PC-9 (cell line): ENCODE measurements at regions not wholly inside any gene's neighbourhood (a gene's known extent, or its start where the extent isn't known, plus 50 kb on each side); places are given as distances from the start of the nearest gene placed in this dataset.

Experiments
- BruUV-seq: library from RNA; stranded (reverse); fragments of 400-500 nt; replicated peaks from 2 replicates; lab custom pipeline; 2021; lab: Mats Ljungman, UMichigan
- CTCF ChIA-PET: fragments of 300-600 bp; sonication (Branson Sonifier 250); formaldehyde crosslinking; loops from one replicate; lab custom pipeline; 2022; ENCODE audit warnings: antibody characterized with exemption; lab: Charles Lee
- POLR2A ChIA-PET: fragments of 300-600 bp; sonication (Branson Sonifier 250); formaldehyde crosslinking; loops from one replicate; lab custom pipeline; 2022; ENCODE audit warnings: antibody characterized with exemption; ENCODE audit not compliant: unreplicated experiment; lab: Charles Lee
- DNase-seq, 2 experiments: peaks; one replicate each; pipeline versions ENCODE4 v3.0.0 to v3.0.0-alpha.2; 2015 to 2022; ENCODE audit warnings: mixed read lengths in 1 of 2
- H2AFZ ChIP-seq: fragments of 200-600 bp; sonication (generic); 2 replicates; pipeline ENCODE4 v1.8.1; 2017; ENCODE audit warnings: antibody characterized with exemption
- H3F3A ChIP-seq: fragments of 200-600 bp; sonication (generic); 2 replicates; pipeline ENCODE4 v1.8.1; 2017; ENCODE audit warnings: antibody characterized with exemption, mild to moderate bottlenecking, low read depth; ENCODE audit not compliant: insufficient read depth
- H3K27ac ChIP-seq: fragments of 200-600 bp; sonication (generic); 2 replicates; pipeline ENCODE4 v1.6.1; 2016; ENCODE audit warnings: mixed run types
- H3K27me3 ChIP-seq: fragments of 200-600 bp; sonication (generic); 2 replicates; pipeline ENCODE4 v1.6.1; 2016; ENCODE audit warnings: low read depth, mixed run types; ENCODE audit not compliant: insufficient read depth
- H3K36me3 ChIP-seq: fragments of 200-600 bp; sonication (generic); 2 replicates; pipeline ENCODE4 v1.6.1; 2016; ENCODE audit warnings: low read depth, mixed run types
- H3K4me1 ChIP-seq: fragments of 200-600 bp; sonication (generic); replicated peaks from 2 replicates; pipeline ENCODE4 v1.6.1; 2016; ENCODE audit warnings: mixed run types; ENCODE audit not compliant: insufficient read depth
- H3K4me2 ChIP-seq: fragments of 200-600 bp; sonication (generic); 2 replicates; pipeline ENCODE4 v1.6.1; 2017; ENCODE audit warnings: mixed run types
- H3K4me3 ChIP-seq: fragments of 200-600 bp; sonication (generic); 2 replicates; pipeline ENCODE4 v1.6.1; 2016; ENCODE audit warnings: mixed run types
- H3K79me2 ChIP-seq: fragments of 200-600 bp; sonication (generic); 2 replicates; pipeline ENCODE4 v1.6.1; 2017; ENCODE audit warnings: low read depth, mixed run types
- H3K9me2 ChIP-seq: fragments of 200-600 bp; sonication (generic); 2 replicates; pipeline ENCODE4 v1.8.1; 2017; ENCODE audit warnings: mild to moderate bottlenecking; ENCODE audit not compliant: insufficient read depth
- H3K9me3 ChIP-seq: fragments of 200-600 bp; sonication (generic); 2 replicates; pipeline ENCODE4 v1.8.1; 2016; ENCODE audit warnings: low read depth; ENCODE audit not compliant: insufficient read depth
- H4K20me1 ChIP-seq: fragments of 200-600 bp; sonication (generic); 2 replicates; pipeline ENCODE4 v1.8.1; 2017; ENCODE audit not compliant: insufficient read depth
- CTCF ChIP-seq: fragments of 200-600 bp; sonication (generic); conservative IDR thresholded peaks from 2 replicates; pipeline ENCODE4 v1.6.1; 2017; ENCODE audit warnings: mixed run types, antibody characterized with exemption, mild to moderate bottlenecking, moderate library complexity
- EZH2 ChIP-seq: fragments of 200-600 bp; sonication (generic); IDR thresholded peaks from 2 replicates; pipeline ENCODE4 v1.8.0; 2017; ENCODE audit warnings: antibody characterized with exemption, low read depth
- intact Hi-C: fragments of 100-400 bp; cut with micrococcal nuclease; formaldehyde crosslinking; loops from one replicate; pipeline ENCODE4 v1.10.0; 2022; ENCODE audit not compliant: unreplicated experiment

DNA sequence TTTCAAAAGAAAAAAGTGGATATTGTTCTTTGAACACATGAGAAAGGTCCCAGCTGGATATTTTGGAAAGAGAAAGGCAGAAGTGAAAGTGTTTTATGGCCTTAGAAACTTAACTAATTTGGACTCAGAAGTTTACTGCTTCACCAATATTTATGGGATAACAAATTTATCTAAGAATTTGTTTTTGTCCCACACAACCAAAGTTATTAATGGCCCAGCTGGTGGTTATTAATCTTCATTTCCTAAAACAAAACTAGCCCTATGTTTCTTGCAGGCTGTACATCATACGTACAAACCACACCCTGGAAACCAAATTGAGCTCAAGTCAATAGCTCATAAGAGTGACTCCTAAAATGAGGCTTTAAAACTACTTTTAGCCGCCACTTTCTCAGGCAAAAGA, 372.9 kb upstream of the LMCD1 start:
- Histone ChIP-seq H3K4me2 (no peak overlapping the region), H3F3A (no peaks in the 10 kb centered on the region), H3K4me1 (no peaks in the 10 kb centered on the region), H3K9me2 (peaks cover 4% of the 10 kb centered on the region; the same call in 1 of the 2 replicates), H3K36me3 (no peaks in the 10 kb centered on the region), H3K9me3 (no peaks in the 10 kb centered on the region), H4K20me1 (no peaks in the 10 kb centered on the region), H2AFZ (no peak overlapping the region), H3K4me3 (no peak overlapping the region), H3K27ac (no peak overlapping the region), H3K79me2 (no peaks in the 10 kb centered on the region), H3K27me3 (no peaks in the 10 kb centered on the region)
- no peak for DNase-seq
- TF ChIP-seq EZH2 (no peak), CTCF (no peak)
- CTCF ChIA-PET, result no interaction called here
- intact Hi-C loops, result no loop called here
- BruUV-seq, result no TSS peak
- POLR2A ChIA-PET, result no interaction called here

DNA sequence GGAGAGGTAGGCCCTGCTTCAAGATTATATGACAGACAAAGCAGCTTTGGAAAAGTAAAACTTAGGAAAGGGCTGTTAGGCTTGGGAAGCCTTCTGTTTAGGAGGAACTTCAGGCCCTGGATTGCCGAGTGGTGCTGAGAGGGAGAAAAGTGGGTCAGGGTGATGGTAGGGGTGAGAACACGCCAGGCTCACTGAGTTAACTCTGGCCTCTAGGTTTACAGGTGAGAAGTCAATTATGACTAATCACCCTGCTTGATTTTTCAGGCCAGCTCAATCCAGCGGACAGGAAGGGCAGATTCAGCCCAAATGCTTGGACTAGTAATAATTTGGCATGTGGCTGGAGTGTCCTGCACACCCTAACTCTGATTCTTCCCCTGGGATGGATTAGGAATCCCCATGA, 365.1 kb upstream of the LMCD1 start:
- Histone ChIP-seq H3F3A (no peaks in the 10 kb centered on the region; the same call in 1 of the 2 replicates), H3K27me3 (no peaks in the 10 kb centered on the region), H4K20me1 (no peaks in the 10 kb centered on the region), H3K4me1 (0 out of 2 replicates have a peak, but pooled peaks cover 6% of the 10 kb centered on the region), H3K27ac (no peak overlapping the region), H3K9me2 (no peaks in the 10 kb centered on the region), H3K9me3 (no peaks in the 10 kb centered on the region), H3K4me2 (0 out of 2 replicates have a peak overlapping the region, but pooled peaks have one; percentile 21), H3K79me2 (no peaks in the 10 kb centered on the region), H3K36me3 (no peaks in the 10 kb centered on the region), H2AFZ (no peak overlapping the region), H3K4me3 (no peak overlapping the region)
- peak in 1 of 2 experiments; percentile 35 for DNase-seq
- BruUV-seq, result no TSS peak
- intact Hi-C loops, result no loop called here
- ChIA-PET POLR2A (no interaction called here), CTCF (no interaction called here)
- TF ChIP-seq EZH2, result no peak
- TF ChIP-seq CTCF, result no peak

- intact Hi-C loops, result no loop called here
- BruUV-seq, result no TSS peak
- no peak overlapping the region for H3K4me3 ChIP-seq
- H3F3A ChIP-seq, result no peaks in the 10 kb centered on the region
- H2AFZ ChIP-seq, result no peak overlapping the region
- no peaks in the 10 kb centered on the region for H3K36me3 ChIP-seq
- H3K9me3 ChIP-seq, result no peaks in the 10 kb centered on the region
- no peaks in the 10 kb centered on the region for H3K27me3 ChIP-seq
- no peaks in the 10 kb centered on the region for H3K4me1 ChIP-seq
- H3K9me2 ChIP-seq, result no peaks in the 10 kb centered on the region
- ChIA-PET POLR2A (no interaction called here), CTCF (no interaction called here)
- peak in 1 of 2 experiments; percentile 73 for DNase-seq
- TF ChIP-seq CTCF (no peak), EZH2 (no peak)
- H4K20me1 ChIP-seq, result no peaks in the 10 kb centered on the region
- H3K27ac ChIP-seq, result no peak overlapping the region
- H3K4me2 ChIP-seq, result no peak overlapping the region
- no peaks in the 10 kb centered on the region for H3K79me2 ChIP-seq
Observed at GRCh38 chr3:8143186-8143585, 358.4 kb upstream of the LMCD1 start.
